Esophagus (tissue), 2 donors: ENCODE measurements at regions not wholly inside any gene's neighbourhood (a gene's known extent, or its start where the extent isn't known, plus 50 kb on each side); places are given as distances from the start of the nearest gene placed in this dataset.
"Not testable (repeated sequence)": the region's sequence is repeated elsewhere in the genome, so short reads cannot be mapped to it uniquely, and the experiment has no call there.

ENCODE experiments used
- H3K27ac ChIP-seq, 2 donors: one replicate each; pipeline ENCODE4 v1.5.1; 2013; ENCODE audit warnings: low read depth in 2 of 2, mild to moderate bottlenecking in 2 of 2, inconsistent platforms in 1 of 2, low read length in 1 of 2, moderate library complexity in 1 of 2
- H3K27me3 ChIP-seq, 2 donors: one replicate each; pipeline ENCODE4 v1.6.1; 2013; ENCODE audit warnings: low read length in 2 of 2, control low read depth in 1 of 2, mild to moderate bottlenecking in 1 of 2; ENCODE audit not compliant: insufficient read depth in 2 of 2, control insufficient read depth in 1 of 2
- H3K36me3 ChIP-seq, 2 donors: one replicate each; pipeline ENCODE4 v1.6.1; 2013; ENCODE audit warnings: low read length in 1 of 2; ENCODE audit not compliant: control insufficient read depth in 2 of 2, insufficient read depth in 2 of 2
- H3K4me1 ChIP-seq, 2 donors: one replicate each; pipeline ENCODE4 v1.6.1; 2013; ENCODE audit warnings: low read length in 1 of 2; ENCODE audit not compliant: control insufficient read depth in 2 of 2, insufficient read depth in 2 of 2
- H3K4me3 ChIP-seq, 2 donors: one replicate each; pipeline ENCODE4 v1.5.1; 2013; ENCODE audit warnings: low read length in 2 of 2, mild to moderate bottlenecking in 2 of 2, low read depth in 1 of 2, moderate library complexity in 1 of 2
- H3K9me3 ChIP-seq, 2 donors: one replicate each; pipeline ENCODE4 v1.6.1; 2013; ENCODE audit warnings: mild to moderate bottlenecking in 2 of 2, low read depth in 1 of 2, low read length in 1 of 2, moderate library complexity in 1 of 2; ENCODE audit not compliant: control insufficient read depth in 2 of 2, insufficient read depth in 1 of 2
- WGBS, 2 donors: extraction: QIAGEN DNeasy Blood & Tissue Kit; methylation state at CpG; one replicate each; pipeline ENCODE4 v1.1.7; 2013; 5-methylcytosine and 5-hydroxymethylcytosine counted together
- donor health status: healthy with polysubstance abuse.
- donor health status: Bipolar disorder and iron deficiency.

DNA sequence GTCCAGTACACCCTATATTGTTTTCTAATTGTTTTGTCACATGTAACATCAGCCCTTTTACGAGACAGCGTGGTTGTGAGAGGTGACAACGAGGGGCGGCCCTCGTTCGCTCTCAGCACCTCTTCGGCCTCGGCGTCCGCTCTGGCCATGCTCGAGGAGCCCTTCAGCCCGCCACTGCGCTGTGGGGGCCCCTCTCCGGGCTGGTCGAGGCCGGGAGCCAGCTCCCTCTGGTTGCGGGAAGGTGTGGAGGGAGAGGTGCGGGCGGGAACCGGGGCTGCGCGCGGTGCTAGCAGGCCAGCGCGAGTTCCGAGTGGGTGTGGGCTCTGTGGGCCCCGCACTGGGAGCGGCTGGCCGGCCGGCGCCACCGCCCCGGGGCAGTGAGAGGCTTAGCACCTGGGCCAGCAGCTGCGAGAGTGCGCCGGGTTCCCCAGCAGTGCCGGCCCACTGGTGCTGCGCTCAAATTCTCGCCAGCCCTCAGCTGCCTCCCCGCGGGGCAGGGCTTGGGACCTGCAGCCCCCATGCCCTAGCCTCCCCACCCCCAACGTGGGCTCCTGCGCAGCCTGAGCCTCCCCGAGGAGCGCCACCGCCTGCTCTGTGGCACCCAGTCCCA lies 145.0 kb downstream of the PSAT1 start:
- no peaks in the 10 kb centered on the region for H3K9me3 ChIP-seq
- H3K4me3 ChIP-seq = no peak overlapping the region
- no peaks in the 10 kb centered on the region for H3K4me1 ChIP-seq
- no peak overlapping the region for H3K27ac ChIP-seq
- 95 to 96% methylated on average over 42 to 46 of the region's 46 CpGs for WGBS, 2 donors
- no peaks in the 10 kb centered on the region for H3K36me3 ChIP-seq
- H3K27me3 ChIP-seq = no peaks in the 10 kb centered on the region

DNA sequence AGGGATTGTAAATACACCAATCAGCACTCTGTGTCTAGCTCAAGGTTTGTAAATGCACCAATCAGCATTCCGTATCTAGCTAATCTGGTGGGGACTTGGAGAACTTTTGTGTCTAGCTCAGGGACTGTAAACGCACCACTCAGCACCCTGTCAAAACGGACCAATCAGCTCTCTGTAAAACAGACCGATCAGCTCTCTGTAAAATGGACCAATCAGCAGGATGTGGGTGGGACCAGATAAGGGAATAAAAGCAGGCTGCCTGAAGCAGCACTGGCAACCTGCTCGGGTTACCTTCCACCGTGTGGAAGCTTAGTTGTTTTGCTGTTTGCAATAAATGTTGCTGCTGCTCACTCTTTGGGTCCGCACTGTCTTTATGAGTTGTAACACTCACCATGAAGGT lies 145.7 kb downstream of the PSAT1 start:
- H3K36me3 ChIP-seq, H3K27ac ChIP-seq, H3K27me3 ChIP-seq, H3K9me3 ChIP-seq, H3K4me1 ChIP-seq, H3K4me3 ChIP-seq: not testable (repeated sequence)
- 81 to 86% methylated on average over 7 of the region's 7 CpGs for WGBS, 2 donors

DNA sequence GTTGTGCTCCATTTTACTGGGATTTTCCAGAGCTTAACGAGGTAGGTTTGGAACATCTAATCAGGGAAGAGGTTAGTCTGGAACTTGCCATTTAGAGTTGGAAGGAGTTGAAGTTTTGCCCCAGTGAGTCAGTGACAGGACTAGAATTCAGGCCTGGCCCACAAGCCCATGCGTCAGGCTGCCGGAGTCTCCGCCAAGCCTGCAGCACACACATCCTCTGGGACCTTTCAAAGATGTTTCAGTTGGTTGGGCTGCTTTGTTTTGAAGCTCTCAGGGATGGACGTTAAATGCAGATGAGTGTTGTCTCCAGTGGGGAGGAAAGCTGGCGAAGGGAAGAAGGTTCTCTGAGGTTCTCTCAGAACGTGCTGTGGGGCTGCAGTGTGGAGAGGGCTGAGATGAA lies 147.0 kb downstream of the PSAT1 start:
- H3K36me3 ChIP-seq = no peaks in the 10 kb centered on the region
- H3K4me3 ChIP-seq = no peak overlapping the region
- no peak overlapping the region for H3K27ac ChIP-seq
- no peaks in the 10 kb centered on the region for H3K27me3 ChIP-seq
- no peaks in the 10 kb centered on the region for H3K4me1 ChIP-seq
- WGBS, 2 donors = 75 to 85% methylated on average over 7 of the region's 7 CpGs
- no peaks in the 10 kb centered on the region for H3K9me3 ChIP-seq

DNA sequence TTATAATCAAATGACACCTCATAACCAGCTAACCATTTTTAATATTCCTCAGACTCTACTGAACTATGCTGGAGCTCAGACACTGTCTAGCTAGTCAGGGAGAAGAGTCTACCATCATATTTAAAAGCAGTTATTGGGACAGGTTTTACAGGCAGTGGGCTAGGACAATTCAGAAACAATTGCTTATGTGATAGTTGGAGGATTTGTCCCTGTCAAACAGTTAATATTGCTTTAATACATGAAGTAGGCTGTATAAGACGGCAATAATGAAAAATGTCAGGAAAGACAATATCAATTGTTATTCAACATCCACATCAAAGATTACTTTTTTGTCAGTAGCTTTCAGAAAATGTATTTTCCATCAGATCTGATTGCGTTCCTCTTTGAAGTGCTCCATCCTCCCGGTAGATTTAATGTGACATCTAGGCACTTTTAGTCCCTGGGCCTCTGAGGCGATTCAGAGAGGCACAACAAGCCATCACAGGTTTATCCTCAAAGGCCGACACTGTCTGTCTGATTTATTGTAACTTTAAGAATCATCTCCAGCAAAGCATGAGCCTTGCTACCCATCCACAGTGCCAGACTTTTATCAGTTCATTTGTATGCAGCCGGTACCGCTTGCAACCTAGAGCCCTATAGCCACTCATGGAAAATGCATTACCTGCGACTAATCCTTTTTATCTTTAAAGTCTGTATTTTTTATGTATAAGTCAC lies 152.2 kb downstream of the PSAT1 start:
- H3K27me3 ChIP-seq = no peaks in the 10 kb centered on the region
- WGBS, 2 donors = 85 to 88% methylated on average over 8 of the region's 8 CpGs
- no peaks in the 10 kb centered on the region for H3K36me3 ChIP-seq
- H3K4me3 ChIP-seq = no peak overlapping the region
- H3K27ac ChIP-seq = no peak overlapping the region
- no peaks in the 10 kb centered on the region for H3K9me3 ChIP-seq
- peaks cover 0 to 3% of the 10 kb centered on the region in 2 donors for H3K4me1 ChIP-seq

DNA sequence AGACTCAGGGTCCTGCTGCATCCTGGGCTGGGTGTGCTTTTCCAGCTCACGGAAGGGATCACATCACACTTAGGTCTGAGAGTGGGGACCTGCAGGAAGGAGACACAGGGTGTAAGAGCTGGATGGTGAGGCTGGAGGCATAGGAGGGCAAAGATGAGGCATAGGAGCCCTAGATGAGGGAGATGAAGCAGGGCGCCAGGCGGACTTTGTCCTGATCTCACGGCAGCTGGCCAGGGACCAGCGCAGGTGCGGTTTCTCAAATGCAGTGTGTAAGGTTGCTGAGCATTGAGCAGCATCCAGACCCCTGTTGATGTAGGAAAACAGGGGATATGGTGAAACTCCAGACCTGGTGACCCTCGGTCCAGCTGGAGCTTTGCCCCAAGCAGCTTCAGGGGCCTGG lies 156.5 kb downstream of the PSAT1 start:
- Histone ChIP-seq H3K4me1 (peaks cover 0 to 3% of the 10 kb centered on the region in 2 donors), H3K36me3 (no peaks in the 10 kb centered on the region), H3K27ac (no peak overlapping the region), H3K4me3 (no peak overlapping the region), H3K9me3 (no peaks in the 10 kb centered on the region), H3K27me3 (no peaks in the 10 kb centered on the region)
- 79 to 91% methylated on average over 7 of the region's 7 CpGs for WGBS, 2 donors

DNA sequence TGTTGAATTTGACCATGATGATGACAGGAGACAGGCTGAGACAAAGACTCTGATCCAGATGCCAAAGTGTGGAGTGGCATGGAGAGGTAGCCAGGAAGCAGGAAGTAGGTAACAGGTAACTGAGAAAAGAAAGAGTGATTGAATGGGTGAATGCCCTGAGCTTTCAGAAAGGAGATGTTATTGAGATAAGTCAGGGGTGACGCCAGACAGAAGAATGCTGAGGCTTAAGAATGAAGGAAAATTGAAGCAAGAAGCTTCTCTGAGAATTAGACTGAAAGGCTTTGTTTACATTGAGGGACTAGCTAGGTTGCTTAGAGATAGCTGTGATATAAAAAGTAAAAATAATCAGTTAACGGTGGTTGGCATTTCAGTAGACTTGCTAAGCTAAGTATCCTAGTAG lies 165.7 kb downstream of the PSAT1 start:
- 59 to 60% methylated on average over 2 of the region's 2 CpGs for WGBS, 2 donors
- Histone ChIP-seq H3K27ac (no peak overlapping the region), H3K4me1 (no peaks in the 10 kb centered on the region), H3K27me3 (no peaks in the 10 kb centered on the region), H3K36me3 (no peaks in the 10 kb centered on the region), H3K4me3 (no peak overlapping the region), H3K9me3 (no peaks in the 10 kb centered on the region)

DNA sequence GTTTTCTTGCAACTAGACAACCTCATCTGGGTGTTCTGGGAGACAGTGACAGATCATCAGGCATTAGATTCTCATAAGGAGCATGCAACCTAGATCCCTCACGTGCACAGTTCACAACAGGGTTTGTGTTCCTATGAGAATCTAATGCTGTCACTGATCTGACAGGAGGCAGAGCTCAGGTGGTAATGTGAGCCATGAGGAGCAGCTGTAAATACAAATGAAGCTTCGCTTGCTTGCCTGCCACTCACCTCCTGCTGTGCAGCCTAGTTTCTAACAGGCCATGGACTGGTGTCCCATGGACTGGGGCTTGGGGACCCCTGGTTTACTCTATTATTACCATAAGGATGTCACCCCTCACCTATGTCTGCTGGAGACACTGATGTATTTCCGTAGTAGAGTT lies 166.8 kb downstream of the PSAT1 start:
- no peaks in the 10 kb centered on the region for H3K27me3 ChIP-seq
- 79 to 87% methylated on average over 3 of the region's 3 CpGs for WGBS, 2 donors

DNA sequence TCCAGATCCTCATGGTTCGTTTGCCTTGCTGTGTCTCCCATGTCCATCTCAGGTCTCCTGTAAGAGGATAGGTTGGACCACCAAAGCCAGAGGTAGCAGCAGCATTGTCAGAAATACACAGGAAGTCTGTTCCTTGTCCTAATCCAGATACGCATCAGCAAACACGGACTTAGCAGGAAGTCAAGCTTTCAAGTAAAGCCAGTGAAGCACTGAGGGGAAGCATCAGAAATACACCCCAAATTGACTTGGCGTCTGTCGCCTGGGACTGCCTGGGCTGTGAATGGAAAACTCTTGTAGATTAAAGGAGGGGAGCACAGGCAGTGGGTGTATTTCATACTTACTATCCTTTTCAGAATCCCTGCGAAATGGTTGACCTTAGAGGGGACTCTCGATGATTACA lies 171.3 kb downstream of the PSAT1 start:
- Histone ChIP-seq H3K27ac (no peak overlapping the region), H3K4me1 (no peaks in the 10 kb centered on the region), H3K36me3 (no peaks in the 10 kb centered on the region), H3K9me3 (no peaks in the 10 kb centered on the region), H3K4me3 (no peak overlapping the region), H3K27me3 (no peaks in the 10 kb centered on the region)
- 61 to 65% methylated on average over 7 of the region's 7 CpGs for WGBS, 2 donors

More for the DNA sequence above, 166.8 kb downstream of the PSAT1 start:
- Histone ChIP-seq H3K4me3 (no peak overlapping the region), H3K4me1 (no peaks in the 10 kb centered on the region), H3K9me3 (no peaks in the 10 kb centered on the region), H3K27ac (no peak overlapping the region), H3K36me3 (no peaks in the 10 kb centered on the region)

DNA sequence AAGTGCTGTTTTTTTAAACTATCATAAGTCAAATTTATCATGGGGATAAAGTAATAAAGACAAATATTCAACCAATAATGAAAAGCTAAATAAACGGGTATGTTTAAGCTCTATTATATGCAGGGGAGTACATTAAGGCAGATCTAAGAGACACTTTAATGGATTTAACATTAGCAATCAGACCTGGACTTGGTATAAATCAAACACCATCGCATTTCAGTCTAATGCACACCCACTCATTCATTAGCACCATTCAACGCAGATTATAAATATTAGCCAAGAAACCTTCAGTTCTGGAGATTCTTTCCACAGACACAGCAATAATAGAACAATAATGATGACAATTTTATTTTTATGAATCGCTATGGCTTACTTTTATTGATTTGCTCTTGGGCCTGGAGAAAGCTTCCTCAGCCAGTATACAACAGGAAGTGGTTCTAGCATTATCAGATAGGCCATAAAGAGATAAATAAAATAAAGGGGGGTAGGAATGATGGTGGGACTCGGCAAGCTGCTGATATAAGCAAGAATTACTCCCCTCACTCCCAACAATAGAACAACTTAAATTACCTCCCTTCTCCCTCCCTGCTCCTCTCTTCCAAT lies 172.2 kb downstream of the PSAT1 start:
- Histone ChIP-seq H3K4me3 (no peak overlapping the region), H3K36me3 (no peaks in the 10 kb centered on the region), H3K4me1 (no peaks in the 10 kb centered on the region), H3K27ac (no peak overlapping the region), H3K27me3 (no peaks in the 10 kb centered on the region), H3K9me3 (no peaks in the 10 kb centered on the region)
- WGBS, 2 donors = 60 to 66% methylated on average over 5 of the region's 5 CpGs

DNA sequence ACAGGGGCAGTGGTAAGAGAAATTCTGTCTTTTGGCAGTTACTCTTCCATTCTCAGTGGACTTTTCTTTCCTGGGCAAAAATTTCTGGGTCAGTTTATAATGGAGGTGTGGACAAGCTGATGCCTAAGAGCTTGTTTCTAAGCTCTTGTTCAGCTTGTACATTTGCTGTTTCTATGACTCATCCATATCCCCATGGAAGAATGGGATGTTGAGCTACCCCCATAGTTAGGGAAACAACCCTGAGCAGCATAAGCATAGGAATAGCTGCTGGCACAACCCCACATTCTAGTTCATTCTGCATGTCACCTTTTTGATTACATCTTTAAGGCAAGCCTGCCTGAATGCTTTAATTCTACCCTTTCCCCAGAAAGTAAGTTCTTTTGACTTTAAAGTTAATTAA lies 173.3 kb downstream of the PSAT1 start:
- Histone ChIP-seq H3K9me3 (no peaks in the 10 kb centered on the region), H3K36me3 (no peaks in the 10 kb centered on the region), H3K4me1 (no peaks in the 10 kb centered on the region), H3K27me3 (no peaks in the 10 kb centered on the region), H3K4me3 (no peak overlapping the region), H3K27ac (no peak overlapping the region)
